NB4 (cell line): ENCODE measurements at regions not wholly inside any gene's neighbourhood (a gene's known extent, or its start where the extent isn't known, plus 50 kb on each side); places are given as distances from the start of the nearest gene placed in this dataset.

ENCODE experiments used
- CTCF ChIP-seq: IDR thresholded peaks from one replicate; pipeline ENCODE4 v1.5.1; 2012; ENCODE audit warnings: low read depth, low read length
- POLR2A ChIP-seq: IDR thresholded peaks from 2 replicates; pipeline ENCODE4 v1.6.1; 2011; ENCODE audit warnings: mild to moderate bottlenecking; ENCODE audit not compliant: insufficient read length; ENCODE audit errors: extremely low read depth

- TF ChIP-seq CTCF: no peak
- no peak for TF ChIP-seq POLR2A
Observed at GRCh38 chr5:118459490-118459889, 528.9 kb downstream of the DTWD2 start.
